ENCODE measurements at regions not wholly inside any gene's neighbourhood (a gene's known extent, or its start where the extent isn't known, plus 50 kb on each side); places are given as distances from the start of the nearest gene placed in this dataset.
"Not testable (repeated sequence)": the region's sequence is repeated elsewhere in the genome, so short reads cannot be mapped to it uniquely, and the experiment has no call there.

GRCh38 chr4:178165251-178165950 lies 723.2 kb upstream of the AGA start:
- DNase-seq (ENCODE audit: low spot score), result no peak

DNA sequence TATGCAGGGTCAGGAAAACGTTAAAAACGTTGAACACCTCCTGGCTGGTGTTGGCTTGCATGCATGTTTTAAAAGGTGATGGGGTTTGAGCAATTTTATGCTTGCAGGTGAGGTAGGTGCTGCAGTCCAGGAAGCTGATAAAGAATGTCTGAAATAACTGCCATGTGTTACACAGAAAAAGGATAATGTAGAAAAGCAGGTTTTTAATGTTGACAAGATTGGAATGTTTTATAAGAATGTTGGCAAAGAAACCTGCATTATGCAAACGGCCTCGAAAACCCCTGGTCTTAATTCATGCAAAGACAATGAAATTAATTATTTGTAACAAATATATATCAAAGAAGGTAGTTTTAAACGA lies 723.7 kb upstream of the AGA start:
- no peak for DNase-seq (ENCODE audit: low spot score)

GRCh38 chr4:178173771-178174170 lies 731.5 kb upstream of the AGA start:
- no peak for DNase-seq (ENCODE audit: low spot score)

- DNase-seq (ENCODE audit: low spot score), result no peak
These were observed 732.5 kb upstream of the AGA start for GRCh38 chr4:178174756-178175155.

DNA sequence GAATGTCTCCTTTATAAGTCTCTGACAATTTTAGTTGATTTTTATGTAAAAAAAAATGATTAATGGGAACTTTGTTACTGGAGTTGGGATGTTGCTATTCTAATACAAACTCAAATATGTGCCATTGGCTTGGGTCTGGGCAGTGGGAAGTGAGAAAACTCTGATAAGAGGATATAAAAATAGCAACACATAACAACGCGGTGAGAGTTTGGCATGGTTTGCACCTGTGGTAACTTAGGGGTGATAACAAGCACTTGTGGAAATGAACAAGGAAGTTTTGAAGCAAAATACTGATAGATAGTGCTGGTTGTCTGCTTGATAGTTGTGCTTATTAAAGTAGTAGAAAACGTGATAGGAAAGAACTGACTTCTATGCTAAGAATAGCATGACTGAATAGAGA lies 743.3 kb upstream of the AGA start:
- DNase-seq (ENCODE audit: low spot score), result no peak

GRCh38 chr4:178192611-178193010 lies 750.4 kb upstream of the AGA start:
- DNase-seq (ENCODE audit: low spot score), result no peak

- DNase-seq (ENCODE audit: low spot score), result no peak
These were observed 754.6 kb upstream of the AGA start for GRCh38 chr4:178196751-178197374.

DNA sequence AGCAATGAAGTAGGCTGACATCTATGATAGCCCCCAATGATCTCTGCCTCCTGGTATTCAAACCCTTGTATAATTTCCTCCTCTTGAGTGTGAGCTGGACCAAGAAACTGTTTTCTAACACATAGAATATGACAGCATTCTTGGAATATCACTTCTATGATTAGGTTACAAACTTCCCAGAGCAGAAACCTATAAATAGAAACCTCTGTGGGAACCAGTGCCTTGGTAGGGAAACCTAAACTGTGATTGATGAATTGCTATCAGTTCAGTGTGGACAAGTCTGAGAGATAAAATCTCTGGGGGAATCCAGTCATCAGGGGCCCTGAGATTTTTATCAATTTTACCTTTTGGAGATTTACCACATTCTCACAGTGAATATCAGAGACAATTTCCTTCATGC lies 756.5 kb upstream of the AGA start:
- DNase-seq (ENCODE audit: low spot score), result no peak

- DNase-seq (ENCODE audit: low spot score), result no peak
These were observed 760.2 kb upstream of the AGA start for GRCh38 chr4:178202422-178202821.

DNA sequence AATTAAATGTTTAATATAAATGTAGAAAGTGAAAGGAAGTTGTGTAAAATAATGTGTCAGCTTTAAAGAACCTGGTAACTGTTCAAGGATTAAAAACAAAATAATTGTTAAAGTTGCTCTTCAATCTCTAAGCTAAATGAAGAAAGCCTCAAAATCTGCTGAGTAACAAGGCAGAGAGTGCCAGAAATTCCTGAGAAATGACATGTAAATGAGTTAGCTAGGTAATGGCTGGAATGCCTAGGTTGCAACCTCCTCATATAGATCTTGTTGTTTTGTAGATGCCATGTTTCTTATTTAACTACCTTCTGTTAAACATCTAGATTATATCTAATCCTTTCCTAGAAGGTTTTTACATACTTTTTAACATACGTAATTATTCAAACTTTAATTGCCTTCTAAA lies 763.6 kb upstream of the AGA start:
- no peak for DNase-seq (ENCODE audit: low spot score)

DNA sequence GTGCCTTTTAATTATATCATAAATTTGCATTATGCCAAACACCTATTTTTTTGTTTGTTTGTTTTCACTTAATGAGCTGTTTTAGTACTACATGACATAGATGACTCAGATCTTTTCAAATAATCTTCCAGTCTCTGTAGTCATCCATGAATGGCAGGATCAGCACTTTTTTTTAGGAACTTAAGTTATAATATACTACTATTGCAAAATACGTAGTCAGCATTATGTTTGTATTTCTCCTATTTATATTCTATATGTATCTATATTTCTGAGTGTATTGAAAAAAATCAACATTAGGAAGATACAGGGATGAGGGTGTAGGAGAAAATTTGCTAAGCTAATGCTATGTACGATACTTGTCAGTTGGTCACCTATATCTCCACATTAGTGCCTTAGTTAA lies 773.1 kb upstream of the AGA start:
- DNase-seq (ENCODE audit: low spot score), result no peak

DNA sequence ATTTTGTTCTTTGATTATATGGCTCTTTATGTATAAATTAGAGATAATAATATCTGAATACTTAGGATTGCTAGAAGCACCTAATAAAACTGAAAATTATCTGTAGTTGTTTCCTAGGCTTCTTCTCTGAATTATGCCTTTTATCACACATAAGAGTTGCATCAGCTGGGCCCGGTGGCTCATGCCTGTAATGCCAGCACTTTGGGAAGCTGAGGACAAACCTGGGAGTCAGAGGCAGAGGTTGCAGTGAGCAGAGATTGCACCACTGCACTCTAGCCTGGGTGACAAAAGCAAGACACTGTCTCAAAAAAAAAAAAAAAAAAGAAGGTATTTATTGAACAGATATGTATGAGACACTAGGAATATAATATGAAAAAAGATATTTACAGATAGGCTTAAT lies 773.5 kb upstream of the AGA start:
- DNase-seq (ENCODE audit: low spot score), result no peak

DNA sequence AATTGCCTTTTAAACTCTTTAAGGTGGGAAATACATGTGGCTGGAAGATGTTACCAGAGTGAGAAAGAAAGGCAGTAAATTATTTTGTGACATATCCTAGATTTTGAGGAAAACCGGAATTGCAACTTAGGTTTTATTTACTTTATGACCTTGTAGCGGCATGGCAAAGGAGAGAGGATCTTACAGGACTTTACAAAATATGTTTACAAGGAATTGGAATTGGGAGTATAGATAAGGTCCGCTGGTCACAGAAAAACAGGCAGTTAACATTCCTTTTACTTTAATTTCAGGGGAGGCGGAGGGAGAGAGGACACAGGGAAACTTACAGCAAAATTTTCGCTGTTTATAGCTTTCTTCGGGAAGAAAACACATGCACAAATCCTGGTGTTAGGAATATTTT lies 784.2 kb upstream of the AGA start:
- DNase-seq (ENCODE audit: low spot score), result not testable (repeated sequence)

GRCh38 chr4:178233906-178234305 lies 791.7 kb upstream of the AGA start:
- no peak for DNase-seq (ENCODE audit: low spot score)

DNA sequence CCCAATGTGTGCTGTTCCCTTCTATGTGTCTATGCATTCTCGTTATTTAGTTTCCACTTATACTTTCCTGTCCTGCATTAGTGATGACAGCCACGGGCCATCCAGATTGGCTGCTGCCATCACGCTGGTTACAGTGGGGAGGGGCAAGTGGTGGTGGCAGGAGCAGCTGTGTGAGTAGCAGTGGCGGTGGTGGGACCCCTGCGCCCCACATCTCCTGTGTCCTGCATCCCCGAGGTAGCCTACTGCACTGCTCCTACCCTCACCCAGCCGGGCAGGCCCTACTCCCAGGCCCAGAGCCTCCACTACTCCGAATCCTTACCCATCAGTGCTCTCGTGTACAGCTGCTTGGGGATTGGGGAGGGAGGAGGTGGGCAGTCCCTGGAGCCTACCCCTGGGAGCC lies 798.7 kb upstream of the AGA start:
- no peak for DNase-seq (ENCODE audit: low spot score)

- no peak for DNase-seq (ENCODE audit: low spot score)
These were observed 799.4 kb upstream of the AGA start for GRCh38 chr4:178241601-178242118.

- DNase-seq (ENCODE audit: low spot score), result no peak
These were observed 800.4 kb upstream of the AGA start for GRCh38 chr4:178242655-178243054.

DNA sequence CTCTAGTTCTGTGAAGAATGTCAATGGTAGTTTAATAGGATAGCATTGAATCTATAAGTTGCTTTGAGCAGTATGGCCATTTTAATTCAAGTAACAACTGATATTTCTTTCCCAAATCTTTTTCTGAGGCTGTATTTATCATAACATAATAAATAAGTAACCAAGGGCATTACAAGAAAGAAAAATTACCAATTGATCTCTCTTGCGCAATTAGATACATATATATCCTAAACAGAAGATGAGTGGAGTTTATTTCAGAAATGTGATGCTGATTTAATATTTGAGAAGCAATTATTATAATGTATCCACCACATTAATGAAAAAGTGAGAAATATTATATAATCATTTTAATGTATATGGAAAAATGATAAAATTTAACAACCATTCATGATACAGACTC lies 802.5 kb upstream of the AGA start:
- DNase-seq (ENCODE audit: low spot score), result no peak

GRCh38 chr4:178255172-178255571 lies 812.9 kb upstream of the AGA start:
- DNase-seq (ENCODE audit: low spot score), result no peak

- no peak for DNase-seq (ENCODE audit: low spot score)
These were observed 816.4 kb upstream of the AGA start for GRCh38 chr4:178258603-178259002.

- DNase-seq (ENCODE audit: low spot score), result no peak
These were observed 817.3 kb upstream of the AGA start for GRCh38 chr4:178259566-178259965.

DNA sequence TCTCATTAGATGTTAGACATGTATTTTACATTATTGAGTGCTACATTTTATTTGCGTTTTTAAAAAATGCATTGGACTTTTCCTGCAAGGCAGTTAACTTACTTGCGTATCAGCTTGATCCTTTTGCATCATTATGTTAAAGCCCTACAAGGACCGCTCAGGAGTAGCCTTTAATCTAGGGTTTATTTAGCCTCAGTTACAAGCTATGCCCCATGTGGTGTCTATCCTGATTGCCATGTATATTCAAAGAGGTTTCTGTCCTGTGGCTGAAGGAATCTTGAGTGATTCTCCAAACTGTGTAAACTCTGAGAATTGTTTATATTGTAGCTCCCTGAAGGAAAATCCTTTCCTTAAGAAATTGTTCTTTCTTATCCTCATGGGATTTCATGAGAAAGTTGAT lies 821.8 kb upstream of the AGA start:
- DNase-seq (ENCODE audit: low spot score), result no peak

- DNase-seq (ENCODE audit: low spot score), result no peak
These were observed 829.1 kb upstream of the AGA start for GRCh38 chr4:178271386-178271785.

DNA sequence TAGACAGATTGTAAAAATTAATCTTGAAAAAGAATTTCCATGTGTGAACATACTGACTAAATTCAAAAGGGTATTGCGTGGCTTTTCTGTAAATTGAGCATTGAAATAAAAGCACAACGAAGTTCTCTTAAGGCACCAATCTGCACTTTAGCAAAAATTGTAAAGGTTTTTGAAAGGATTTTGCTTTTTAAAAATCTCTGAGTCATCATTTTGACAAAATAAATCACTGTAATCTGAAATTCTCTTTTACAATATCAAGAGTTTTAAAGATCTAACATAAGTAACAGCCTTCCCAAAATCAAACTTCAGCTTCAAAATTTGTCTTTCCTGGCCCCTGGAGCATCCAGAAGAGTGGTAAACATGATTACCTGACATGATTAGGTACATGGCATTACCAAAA lies 830.9 kb upstream of the AGA start:
- DNase-seq (ENCODE audit: low spot score), result no peak
